ENCODE measurements at regions not wholly inside any gene's neighbourhood (a gene's known extent, or its start where the extent isn't known, plus 50 kb on each side); places are given as distances from the start of the nearest gene placed in this dataset.
"Not testable (repeated sequence)": the region's sequence is repeated elsewhere in the genome, so short reads cannot be mapped to it uniquely, and the experiment has no call there.

DNA sequence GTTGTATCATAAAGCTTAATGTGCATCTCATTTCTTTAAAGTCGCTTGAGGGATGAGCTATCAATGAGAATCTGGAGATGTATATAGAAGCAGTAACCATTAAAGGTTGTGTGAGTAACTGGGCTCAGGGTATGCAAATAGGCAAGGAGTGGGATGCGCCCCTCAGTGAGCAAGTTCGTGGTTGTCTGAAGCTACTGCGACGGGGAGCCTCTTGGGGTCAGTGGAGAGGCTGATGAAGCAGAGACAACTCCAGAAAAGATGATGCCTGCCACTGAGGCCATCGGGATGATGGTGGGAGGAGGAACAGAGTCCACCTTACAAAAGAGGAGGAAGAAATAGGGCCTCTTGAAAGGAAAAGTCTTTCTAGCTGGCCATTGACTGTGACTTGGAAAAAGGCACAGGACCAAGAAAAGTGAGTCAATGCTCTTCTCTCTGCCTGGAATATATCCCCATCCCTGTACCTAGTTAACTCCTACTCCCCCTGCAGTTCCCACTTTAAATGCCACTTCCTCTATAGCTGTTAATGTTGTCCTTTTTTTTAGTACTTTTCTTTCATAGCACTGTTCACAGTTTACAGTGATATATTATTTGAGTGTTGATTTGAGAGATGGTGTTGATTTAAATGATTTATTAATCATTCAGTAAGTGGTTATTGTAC lies 51.4 kb upstream of the LSM6 start:
- DNase-seq: no peak

DNA sequence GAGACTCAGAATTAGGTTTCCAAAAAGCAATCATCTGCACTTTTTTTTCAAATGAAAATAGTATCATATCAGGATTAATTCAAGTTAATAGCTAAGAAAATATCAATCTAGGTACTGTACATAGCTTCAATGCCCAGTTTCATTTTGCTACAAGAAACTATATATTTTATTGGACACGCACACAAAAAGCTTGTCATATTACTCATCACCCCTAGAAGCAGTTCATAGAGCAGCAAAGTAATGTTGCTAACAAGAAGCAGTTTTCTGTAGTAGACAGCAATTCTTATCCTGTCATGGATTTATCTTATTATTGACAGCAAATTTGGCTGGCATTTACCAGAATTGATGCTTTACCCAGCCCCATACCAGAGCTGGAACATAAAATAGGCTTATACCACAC lies 52.3 kb upstream of the LSM6 start:
- DNase-seq: no peak

- DNase-seq: no peak
Measured at GRCh38 chr4:146122398-146122797, 53.1 kb upstream of the LSM6 start.

DNA sequence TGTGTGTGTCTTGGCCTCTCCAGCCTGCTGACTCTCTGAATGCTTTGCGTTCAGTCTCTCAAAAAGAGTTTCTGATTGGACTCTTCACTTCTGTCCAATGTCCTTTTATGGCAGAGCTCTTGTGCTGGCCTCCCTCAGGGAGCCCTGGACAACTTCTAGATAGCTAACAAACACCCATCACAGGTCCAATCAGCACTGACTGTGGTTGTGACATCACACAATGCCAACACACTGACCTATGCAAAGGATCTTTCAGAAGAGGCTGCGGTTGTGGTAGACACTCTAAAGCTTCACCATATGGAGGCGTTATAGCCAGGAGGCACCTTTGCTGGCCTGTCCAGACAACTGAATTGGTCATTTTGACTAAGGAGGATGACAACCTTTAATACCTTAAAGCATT lies 53.8 kb upstream of the LSM6 start:
- no peak for DNase-seq

DNA sequence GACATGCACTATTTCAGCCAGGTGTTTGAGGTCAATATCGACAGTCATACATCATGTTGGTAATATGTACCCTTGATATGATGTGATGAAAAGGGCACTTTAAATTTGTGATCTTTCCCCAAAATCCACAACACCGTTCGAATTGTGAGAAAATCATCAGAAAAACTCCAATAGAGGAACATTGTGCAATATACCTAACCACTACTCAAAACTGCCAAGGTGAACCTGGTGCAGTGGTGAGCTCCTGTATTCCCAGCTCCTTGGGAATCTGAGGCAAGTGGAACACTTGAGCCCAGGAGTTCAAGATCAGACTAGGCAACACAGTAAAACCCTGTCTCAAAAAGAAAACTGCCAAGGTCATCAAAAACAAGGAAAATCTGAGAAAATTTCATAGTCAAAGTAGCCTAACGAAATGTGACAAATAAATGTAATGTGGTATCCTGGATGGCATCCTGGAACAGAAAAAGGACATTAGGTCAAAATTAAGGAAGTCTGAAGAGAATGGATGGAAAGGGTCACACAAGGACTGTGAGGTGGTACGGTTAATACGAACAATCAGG lies 55.6 kb upstream of the LSM6 start:
- no peak for DNase-seq

- no peak for DNase-seq
Measured at GRCh38 chr4:146114066-146114465, 61.5 kb upstream of the LSM6 start.

DNA sequence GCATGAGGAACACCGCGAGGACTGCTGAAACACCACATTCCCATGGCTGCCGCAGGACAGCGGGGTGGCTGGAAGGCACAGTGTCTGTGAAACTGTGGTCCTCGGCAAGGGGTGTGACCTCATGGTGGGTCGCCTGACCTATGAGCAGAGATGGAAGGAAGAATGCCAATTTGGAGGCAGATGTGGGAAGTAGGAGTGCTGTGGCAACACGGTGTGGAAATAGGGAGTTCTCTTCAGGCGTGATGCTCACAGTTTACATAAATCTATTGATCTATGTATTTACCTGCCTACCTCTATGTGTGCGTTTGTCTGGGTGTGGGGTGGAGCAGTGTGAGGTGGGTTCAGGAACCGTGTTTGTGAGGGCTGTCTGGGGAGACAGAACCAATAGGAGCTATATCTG lies 62.3 kb upstream of the LSM6 start:
- DNase-seq: no peak

DNA sequence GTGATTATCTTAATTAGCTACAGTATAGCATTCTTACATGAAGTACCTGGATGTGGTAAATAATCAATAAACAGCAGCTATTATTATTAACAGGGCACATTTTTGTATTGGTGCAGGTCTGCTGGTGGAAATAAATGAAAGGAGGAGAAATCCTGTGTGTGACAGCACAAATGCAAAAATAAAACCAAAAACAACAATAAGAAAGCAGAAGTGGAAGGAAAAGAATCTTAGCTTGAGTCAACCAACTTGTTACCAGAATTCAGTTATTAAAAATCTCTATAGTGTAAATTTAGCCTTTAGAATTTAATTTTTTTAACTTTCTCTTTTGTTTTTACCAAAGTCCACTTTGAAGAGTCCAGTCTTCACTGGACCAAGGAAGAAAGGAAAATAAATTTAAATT lies 63.1 kb upstream of the LSM6 start:
- no peak for DNase-seq

GRCh38 chr4:146110871-146111485 lies 64.5 kb upstream of the LSM6 start:
- no peak for DNase-seq

- DNase-seq: no peak
Measured at GRCh38 chr4:146108756-146109155, 66.8 kb upstream of the LSM6 start.

DNA sequence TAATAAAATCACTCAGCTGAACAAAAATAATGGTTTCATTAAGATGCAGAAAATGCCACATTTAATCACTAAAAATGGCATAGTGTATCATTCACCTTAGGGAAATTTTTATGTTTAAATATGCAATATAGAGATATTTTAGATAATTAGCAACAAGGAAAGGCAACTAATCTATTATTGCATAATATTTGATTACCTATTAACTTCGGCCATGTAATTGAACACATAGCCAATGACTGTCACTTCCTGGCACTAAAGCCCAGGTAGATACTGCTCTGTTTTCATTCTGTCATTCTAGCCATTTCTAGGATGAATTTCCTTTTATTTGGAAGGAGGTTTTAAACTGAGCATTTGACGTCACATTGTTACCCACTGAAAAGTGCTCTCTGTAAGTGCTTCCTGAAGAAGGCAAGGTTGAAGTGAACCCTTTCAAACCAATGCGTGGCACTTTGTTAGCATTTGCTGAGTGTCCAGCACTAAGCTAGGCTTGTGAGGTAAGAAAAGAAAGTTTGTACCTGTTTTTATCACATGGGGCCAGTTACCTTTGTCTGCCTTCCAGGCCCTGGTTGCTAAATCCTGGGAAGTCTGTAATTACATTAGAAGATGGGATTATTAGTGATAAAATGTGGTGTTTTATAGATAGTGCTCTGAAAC lies 67.8 kb upstream of the LSM6 start:
- DNase-seq: no peak

- DNase-seq: no peak
Measured at GRCh38 chr4:146105464-146105863, 70.1 kb upstream of the LSM6 start.

DNA sequence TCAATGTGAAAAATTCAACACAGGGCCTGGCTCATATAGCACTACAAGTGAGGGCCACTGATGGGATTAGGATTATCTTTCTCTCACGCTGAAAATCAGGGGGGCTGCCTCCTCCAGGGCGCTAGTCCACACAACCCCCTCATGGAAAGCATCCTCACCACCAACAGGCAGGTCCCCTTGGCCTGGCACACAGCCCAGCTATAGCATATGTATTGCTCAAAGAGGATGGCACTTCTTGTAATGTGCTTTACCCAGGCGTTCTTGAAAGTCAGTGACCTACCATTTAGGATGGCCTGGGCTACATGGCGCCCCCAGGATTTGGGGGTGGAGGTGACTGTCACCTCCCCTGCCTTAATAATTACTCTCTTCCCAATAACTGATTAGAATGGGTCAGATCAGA lies 71.0 kb upstream of the LSM6 start:
- no peak for DNase-seq

GRCh38 chr4:146104052-146104451 lies 71.5 kb upstream of the LSM6 start:
- not testable (repeated sequence) for DNase-seq

DNA sequence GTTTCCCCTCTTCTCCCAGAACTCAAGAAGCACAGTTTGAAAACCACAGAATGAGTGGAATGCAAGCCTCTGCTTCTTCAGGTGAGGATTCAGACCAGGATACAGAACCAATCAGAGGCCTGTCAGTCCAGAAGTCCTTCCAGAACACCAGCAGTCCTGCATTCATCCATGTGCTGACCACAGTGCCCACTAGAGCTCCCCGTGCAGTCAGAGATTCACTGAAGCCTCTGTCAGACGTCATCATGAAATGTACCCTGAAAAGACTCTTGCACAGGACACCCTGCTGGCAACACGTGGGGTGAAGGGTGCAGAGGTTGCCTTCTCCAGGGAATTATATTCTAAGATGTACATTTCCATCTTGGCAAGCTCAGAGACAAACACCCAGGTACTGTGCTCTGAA lies 75.9 kb upstream of the LSM6 start:
- no peak for DNase-seq

DNA sequence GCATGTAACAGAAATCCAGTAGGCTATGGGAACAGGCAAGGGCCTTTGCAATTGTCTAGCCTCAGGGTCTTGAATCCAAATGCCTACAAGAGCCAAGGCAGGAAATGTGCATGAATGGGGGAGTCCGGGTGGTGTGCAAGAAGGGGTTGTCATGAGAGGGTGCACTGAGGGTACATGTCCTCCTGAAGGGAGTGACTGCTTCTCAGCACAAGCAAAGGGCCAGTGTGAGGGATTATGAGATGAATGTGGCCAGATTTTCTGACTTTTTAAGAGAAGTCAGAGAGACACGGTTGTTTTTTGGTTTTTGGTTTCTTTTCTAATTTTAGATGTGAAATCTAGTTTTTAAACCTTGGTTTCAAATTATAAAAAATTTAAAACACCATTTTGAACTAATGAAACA lies 76.5 kb upstream of the LSM6 start:
- DNase-seq: no peak

DNA sequence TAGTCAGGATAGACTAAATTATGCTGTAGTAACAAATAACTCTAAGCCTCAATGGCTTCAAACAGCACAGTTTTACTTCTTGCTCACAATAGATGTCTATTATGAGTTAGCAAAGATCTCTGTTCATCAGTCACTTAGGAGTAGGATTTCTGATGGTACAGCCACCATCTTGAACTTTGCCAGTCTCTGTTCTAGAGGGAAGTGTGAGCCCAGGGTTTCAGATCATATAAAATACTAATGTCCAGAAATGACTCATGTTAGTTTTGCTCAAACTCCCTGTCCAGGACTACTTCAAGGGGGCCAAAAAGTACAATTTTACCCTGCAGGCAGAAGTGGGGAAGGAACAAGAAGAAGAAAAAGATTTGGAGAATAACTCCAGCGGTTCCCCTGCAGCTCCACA lies 77.1 kb upstream of the LSM6 start:
- DNase-seq: no peak

DNA sequence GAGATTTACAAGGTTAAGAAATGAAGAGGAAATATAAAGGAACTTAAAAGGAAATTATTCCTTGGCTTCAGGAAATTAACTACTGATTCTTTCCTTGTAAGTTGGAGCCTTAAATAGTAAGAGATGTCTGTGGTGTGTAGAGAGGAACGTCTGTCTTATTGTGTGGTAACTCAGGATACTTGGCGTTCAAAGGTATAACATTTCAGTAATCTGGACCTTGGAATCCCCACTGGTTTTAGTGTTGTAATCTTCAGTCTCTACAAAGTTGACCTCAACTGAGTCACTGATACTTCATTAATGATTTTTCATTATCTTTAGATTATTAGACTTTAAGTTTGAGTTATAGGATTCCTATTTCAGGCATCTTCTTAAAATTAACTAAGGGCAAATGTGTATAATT lies 79.1 kb upstream of the LSM6 start:
- DNase-seq: no peak

DNA sequence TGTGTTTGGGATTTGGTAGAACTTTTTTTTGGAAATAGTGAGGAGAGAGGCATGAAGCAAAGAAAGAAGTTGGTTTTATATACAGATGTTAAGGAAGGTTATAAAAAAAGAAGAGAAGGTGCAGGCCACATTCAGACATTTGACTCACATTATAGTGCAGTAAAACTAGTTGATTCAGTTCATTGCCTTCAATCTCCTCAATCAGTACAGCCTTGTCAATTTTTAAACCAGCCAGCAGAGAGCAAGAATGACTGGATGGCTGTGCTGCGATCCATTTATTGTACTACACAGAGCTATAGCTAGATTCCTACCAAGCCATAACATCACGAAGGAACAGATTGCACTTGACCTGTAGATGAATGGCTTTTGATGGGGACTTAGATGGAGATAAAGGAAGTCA lies 79.7 kb upstream of the LSM6 start:
- DNase-seq: no peak

GRCh38 chr4:146095091-146095690 lies 80.3 kb upstream of the LSM6 start:
- DNase-seq: peak; percentile 22

- DNase-seq: no peak
Measured at GRCh38 chr4:146088690-146089089, 86.8 kb upstream of the LSM6 start.

DNA sequence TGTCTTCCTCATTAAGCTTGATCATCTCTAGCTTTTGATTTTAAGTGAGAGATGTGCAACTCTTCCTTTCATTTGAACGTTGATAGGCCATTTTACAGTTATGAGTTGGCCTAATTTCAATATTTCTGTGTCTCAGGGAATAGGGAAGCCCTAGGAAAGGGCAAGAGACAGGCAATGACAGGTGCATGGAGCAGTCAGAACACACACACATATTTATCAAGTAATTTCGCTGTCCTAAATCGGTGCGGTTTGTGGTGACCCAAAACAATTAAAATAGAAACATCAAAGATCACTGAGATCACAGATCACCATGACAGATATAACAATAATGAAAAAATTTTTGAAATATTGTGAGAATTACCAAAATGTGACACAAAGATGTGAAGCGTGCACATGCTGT lies 87.7 kb upstream of the LSM6 start:
- DNase-seq: no peak

- DNase-seq: no peak
Measured at GRCh38 chr4:146076081-146076480, 99.4 kb upstream of the LSM6 start.
